HG03378 (cell line): ENCODE measurements at regions not wholly inside any gene's neighbourhood (a gene's known extent, or its start where the extent isn't known, plus 50 kb on each side); places are given as distances from the start of the nearest gene placed in this dataset.

ENCODE experiments used
- ATAC-seq: cut with Tn5 transposase; IDR thresholded peaks from one replicate; pipeline ENCODE4 v1.9.1; 2021; ENCODE audit warnings: mild to moderate bottlenecking, moderate library complexity; ENCODE audit not compliant: unreplicated experiment

DNA sequence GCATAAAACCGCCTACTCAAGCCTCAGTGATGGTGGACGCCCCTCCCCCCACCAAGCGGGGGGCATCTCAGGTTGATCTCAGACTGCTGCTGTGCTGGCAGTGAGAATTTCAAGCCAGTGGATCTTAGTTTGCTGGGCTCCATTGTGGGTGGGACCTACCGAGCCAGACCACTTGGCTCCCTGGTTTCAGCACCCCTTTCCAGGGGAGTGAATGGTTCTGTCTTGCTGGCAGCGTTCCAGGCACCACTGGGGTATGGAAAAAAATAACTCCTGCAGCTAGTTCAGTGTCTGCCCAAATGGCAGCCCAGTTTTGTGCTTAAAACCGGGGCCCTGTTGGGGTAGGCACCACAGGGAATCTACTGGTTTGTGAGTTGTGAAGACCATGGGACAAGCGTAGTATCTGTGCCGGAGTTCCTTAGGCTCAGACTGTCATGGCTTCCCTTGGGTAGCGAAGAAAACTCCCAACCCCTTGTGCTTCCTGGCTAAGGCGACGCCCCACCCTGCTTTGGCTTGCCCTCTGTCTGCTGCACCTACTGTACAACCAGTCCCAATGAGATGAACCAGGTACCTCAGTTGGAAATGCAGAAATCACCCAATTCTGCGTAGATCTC lies 1334.5 kb upstream of the ADGRB3 start:
- no peak for ATAC-seq

- ATAC-seq = no peak
Observed at GRCh38 chr6:67292169-67292568, 1342.9 kb upstream of the ADGRB3 start.

DNA sequence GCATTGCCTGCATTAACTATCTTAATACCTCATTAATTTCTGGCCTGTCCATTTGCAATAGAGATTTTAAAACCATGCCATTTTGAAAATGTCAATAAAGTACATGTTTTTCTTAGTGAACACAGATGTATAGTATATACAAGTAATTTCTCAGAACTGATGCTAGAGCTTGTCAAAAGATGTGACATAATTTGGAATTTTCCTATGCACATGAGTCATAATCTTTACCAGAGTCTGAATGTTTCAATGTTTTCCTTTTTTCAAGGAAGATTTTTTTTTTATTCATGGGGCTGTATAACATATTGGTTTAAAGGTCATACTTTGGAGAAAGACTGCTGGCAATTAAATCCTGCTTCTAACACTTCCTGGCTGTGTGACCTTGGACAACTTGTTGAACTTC lies 1347.5 kb upstream of the ADGRB3 start:
- no peak for ATAC-seq

- no peak for ATAC-seq
Observed at GRCh38 chr6:67285770-67286495, 1349.1 kb upstream of the ADGRB3 start.

DNA sequence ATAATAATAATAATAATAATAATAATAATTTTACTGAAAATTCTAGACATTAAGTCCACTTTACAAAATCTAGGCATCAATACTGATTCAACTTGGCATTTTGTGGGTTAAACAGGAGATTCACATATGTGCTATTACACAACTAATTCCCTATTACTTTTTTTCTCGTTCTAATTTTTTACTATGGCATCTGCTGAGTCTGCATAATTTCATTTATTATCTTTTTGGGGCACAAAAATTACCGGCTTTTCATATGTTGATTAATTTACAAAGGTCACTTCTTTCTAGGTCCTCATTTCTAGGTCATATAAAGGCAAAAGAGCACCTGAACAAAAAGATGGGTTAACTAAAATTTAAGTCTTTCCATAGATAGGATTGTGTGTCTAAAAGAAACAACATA lies 1357.8 kb upstream of the ADGRB3 start:
- no peak for ATAC-seq

- no peak for ATAC-seq
Observed at GRCh38 chr6:67265996-67266921, 1368.8 kb upstream of the ADGRB3 start.

GRCh38 chr6:67252663-67253062 lies 1382.4 kb upstream of the ADGRB3 start:
- ATAC-seq = no peak

- ATAC-seq = no peak
Observed at GRCh38 chr6:67248077-67248476, 1387.0 kb upstream of the ADGRB3 start.

DNA sequence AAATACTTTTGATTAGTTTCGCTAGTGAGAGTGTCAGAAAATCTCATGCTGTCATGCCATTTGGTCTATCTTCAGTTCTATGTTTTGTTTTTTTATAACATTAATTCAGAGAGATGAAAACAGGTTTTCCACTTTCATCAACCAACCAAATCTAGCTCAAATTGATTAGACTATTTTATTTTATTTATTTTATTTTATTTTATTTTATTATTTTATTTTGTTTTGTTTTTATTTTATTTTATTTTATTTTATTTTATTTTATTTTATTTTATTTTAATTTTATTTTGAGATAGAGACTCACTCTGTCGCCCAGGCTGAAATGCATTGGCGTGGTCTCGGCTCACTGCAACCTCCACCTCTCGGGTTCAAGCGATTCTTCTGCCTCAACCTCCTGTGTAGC lies 1391.0 kb upstream of the ADGRB3 start:
- no peak for ATAC-seq

DNA sequence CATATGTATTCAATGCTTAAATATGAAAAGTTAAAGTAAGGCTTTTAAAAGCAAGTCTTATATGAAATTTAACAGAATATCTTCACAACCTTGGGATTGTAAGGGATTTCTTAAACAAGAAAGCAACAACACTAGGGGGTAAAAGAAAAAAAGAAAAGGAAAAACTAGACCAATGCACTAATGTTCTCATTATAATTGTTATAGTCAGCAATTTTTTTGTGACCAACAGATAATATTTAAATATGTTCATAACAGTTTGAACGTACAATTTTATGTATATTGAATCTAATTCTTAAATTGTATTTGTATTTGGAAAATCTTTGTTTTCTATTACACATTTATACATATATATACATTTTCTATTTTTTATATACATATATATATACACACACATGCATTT lies 1397.8 kb upstream of the ADGRB3 start:
- ATAC-seq = no peak

DNA sequence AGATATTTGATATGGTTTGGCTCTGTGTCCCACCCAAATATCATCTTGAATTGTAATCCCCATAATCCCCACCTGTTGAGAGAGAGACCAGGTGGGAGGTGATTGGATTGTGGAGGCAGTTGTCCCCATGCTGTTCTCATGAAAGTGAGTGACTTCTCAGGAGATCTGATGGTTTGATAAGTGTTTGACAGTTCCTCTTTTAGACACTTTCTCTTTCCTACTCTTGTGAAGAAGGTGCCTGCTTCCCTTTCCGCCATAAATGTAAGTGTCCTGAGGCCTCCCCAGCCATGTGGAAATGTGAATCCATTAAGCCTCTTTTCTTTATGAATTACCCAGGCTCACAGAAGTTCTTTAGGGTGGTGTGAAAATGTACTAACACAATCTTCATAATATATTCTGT lies 1404.0 kb upstream of the ADGRB3 start:
- ATAC-seq = no peak

- no peak for ATAC-seq
Observed at GRCh38 chr6:67224989-67225388, 1410.1 kb upstream of the ADGRB3 start.

- ATAC-seq = no peak
Observed at GRCh38 chr6:67221226-67221625, 1413.9 kb upstream of the ADGRB3 start.

DNA sequence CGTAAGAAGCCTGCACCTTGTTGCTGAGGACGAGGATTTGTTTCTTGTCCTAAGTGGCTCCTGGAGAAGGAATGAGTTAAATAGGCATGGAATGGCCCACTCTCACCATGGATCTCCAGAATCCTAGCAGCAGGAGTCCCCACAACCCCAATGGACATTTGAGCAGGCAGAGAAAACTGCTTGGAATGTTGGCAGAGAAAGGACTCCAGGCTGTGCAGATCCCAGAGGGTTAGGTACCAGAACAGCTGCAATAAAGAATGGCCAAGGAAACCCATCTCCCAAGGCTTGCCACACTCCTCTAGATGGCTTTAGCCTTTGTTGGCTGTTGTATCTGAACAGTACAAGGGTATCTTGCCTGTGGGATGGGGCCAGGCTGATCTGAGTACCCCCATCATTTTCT lies 1415.7 kb upstream of the ADGRB3 start:
- ATAC-seq = no peak

GRCh38 chr6:67212584-67212983 lies 1422.5 kb upstream of the ADGRB3 start:
- no peak for ATAC-seq

DNA sequence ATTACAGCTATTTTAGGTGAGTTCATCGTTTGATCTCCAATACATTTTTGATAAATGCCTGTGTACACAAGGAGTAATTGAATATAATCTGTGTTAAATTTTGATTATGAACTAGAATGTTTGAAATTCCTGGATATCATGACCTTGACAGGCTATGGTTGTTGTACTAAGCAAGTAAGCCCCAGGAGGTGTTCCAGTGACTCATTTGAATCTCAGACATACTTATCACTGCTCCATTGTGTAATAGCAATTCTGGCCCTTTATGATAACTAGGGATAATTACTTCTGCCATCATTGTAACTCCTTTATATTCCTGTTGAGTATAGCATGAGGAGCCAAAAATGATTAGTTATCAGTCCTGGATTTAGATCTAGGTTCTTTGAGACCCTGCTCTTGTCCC lies 1424.6 kb upstream of the ADGRB3 start:
- ATAC-seq = no peak

- no peak for ATAC-seq
Observed at GRCh38 chr6:67201563-67201962, 1433.5 kb upstream of the ADGRB3 start.

GRCh38 chr6:67200626-67201403 lies 1434.3 kb upstream of the ADGRB3 start:
- no peak for ATAC-seq

GRCh38 chr6:67199425-67199824 lies 1435.7 kb upstream of the ADGRB3 start:
- ATAC-seq = no peak

DNA sequence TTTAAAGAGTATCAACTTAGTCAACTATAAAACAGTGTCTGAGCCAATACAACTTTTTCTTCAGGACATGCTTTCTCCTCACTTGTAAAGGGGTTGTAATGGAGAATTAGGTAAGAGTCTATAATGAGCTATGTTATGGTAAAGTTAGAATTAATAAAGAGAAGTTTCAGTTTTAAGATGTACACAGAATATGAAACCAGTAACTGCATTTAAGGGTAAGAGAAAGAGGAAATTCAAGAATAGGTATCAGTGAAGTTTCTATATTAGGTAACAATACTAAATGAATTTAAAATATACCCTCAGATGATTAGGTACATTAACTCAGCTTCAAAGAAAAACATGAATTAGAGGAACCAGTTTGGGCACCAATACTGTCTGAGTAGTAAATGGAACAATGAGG lies 1444.3 kb upstream of the ADGRB3 start:
- no peak for ATAC-seq

DNA sequence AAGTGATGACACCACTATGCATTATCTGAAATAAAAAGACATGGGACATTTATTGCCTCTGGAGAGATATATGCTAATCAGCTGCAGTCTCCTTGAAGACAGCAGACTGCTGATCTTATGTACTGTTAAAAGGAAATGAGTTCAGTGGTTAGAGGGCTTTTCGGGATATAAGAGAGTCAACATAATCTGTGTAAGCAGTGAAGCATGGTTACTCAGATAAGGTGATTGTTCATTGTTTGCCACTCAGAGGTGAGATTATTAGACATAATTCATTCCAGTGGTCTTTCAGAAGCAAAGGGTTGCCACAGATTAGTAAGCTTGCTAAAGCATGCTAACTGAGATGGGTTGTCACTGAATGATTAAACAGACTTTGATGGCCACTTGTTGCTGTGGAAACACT lies 1450.7 kb upstream of the ADGRB3 start:
- no peak for ATAC-seq
